GM12878 (cell line): ENCODE measurements at regions not wholly inside any gene's neighbourhood (a gene's known extent, or its start where the extent isn't known, plus 50 kb on each side); places are given as distances from the start of the nearest gene placed in this dataset.

Experiments used
- ATAC-seq: fragments of 200-7000 bp; cut with Tn5 transposase; 3 replicates; pipeline ENCODE4 v1.9.1; 2020; ENCODE audit warnings: mild to moderate bottlenecking, moderate library complexity
- BruUV-seq: library from RNA; stranded (reverse); fragments of 400-500 nt; replicated peaks from 2 replicates; lab custom pipeline; 2021; lab: Mats Ljungman, UMichigan
- CTCF ChIA-PET: fragments of 300-600 bp; sonication (Branson Sonifier 250); formaldehyde crosslinking; extraction: SDS; loops from one replicate; lab custom pipeline; 2021; ENCODE audit warnings: inconsistent platforms; lab: Yijun Ruan, JAX
- POLR2A ChIA-PET: fragments of 350-600 bp; formaldehyde crosslinking; extraction: SDS; loops from one replicate; lab custom pipeline; 2021; ENCODE audit warnings: inconsistent platforms; lab: Charles Lee
- RAD21 ChIA-PET: fragments of 300-600 bp; sonication (Branson Sonifier 250); formaldehyde crosslinking; loops from one replicate; lab custom pipeline; 2023; ENCODE audit warnings: antibody characterized with exemption; ENCODE audit not compliant: unreplicated experiment; lab: Charles Lee
- SMC1A ChIA-PET: fragments of 300-600 bp; sonication (Branson Sonifier 250); formaldehyde crosslinking; loops from one replicate; lab custom pipeline; 2023; ENCODE audit not compliant: unreplicated experiment, uncharacterized antibody; lab: Charles Lee
- DNase-seq: peaks from one replicate; pipeline ENCODE4 v3.0.0-alpha.2; 2011; ENCODE audit warnings: low read depth, low spot score
- FAIRE-seq: peaks from 3 replicates; lab custom pipeline; 2011; peaks lifted over from hg19 to GRCh38; lab: Jason Lieb, UNC
- H2AFZ ChIP-seq: 2 replicates; pipeline ENCODE4 v1.6.0; 2011; ENCODE audit warnings: low read depth, low read length, control low read depth; ENCODE audit not compliant: control insufficient read depth
- H3K27ac ChIP-seq: 2 replicates; pipeline ENCODE4 v1.5.1; 2011; ENCODE audit warnings: control low read depth; ENCODE audit not compliant: control insufficient read depth, insufficient read depth
- H3K27me3 ChIP-seq, 2 experiments: replicated peaks in 1 of 2; 2 replicates each; pipeline versions ENCODE4 v1.6.0 to v1.6.1; 2011; ENCODE audit warnings: low read length in 1 of 2; ENCODE audit not compliant: control insufficient read depth in 2 of 2, insufficient read depth in 2 of 2
- H3K36me3 ChIP-seq, 2 experiments: 2 replicates each; pipeline ENCODE4 v1.5.1; 2011; ENCODE audit warnings: low read length in 1 of 2; ENCODE audit not compliant: control insufficient read depth in 2 of 2, insufficient read depth in 2 of 2
- H3K4me1 ChIP-seq: 2 replicates; pipeline ENCODE4 v1.6.1; 2011; ENCODE audit warnings: mild to moderate bottlenecking, low read length, moderate library complexity, mixed read lengths; ENCODE audit not compliant: control insufficient read depth, insufficient read depth
- H3K4me2 ChIP-seq: 2 replicates; pipeline ENCODE4 v1.6.0; 2011; ENCODE audit warnings: control low read depth; ENCODE audit not compliant: control insufficient read depth, insufficient read depth
- H3K4me3 ChIP-seq: fragments of 200-600 bp; sonication (generic); 2 replicates; pipeline ENCODE4 v1.5.1; 2016
- H3K79me2 ChIP-seq: 2 replicates; pipeline ENCODE4 v1.6.0; 2011; ENCODE audit warnings: low read length; ENCODE audit not compliant: control insufficient read depth, insufficient read depth
- H3K9ac ChIP-seq: 2 replicates; pipeline ENCODE4 v1.8.0; 2011; ENCODE audit warnings: low read length, control low read depth, mixed read lengths; ENCODE audit not compliant: control insufficient read depth, insufficient read depth
- H3K9me3 ChIP-seq: replicated peaks from 3 replicates; pipeline ENCODE4 v1.5.1; 2011; ENCODE audit warnings: mild to moderate bottlenecking, low read length; ENCODE audit not compliant: control insufficient read depth, insufficient read depth
- H4K20me1 ChIP-seq: 2 replicates; pipeline ENCODE4 v1.6.0; 2011; ENCODE audit not compliant: control insufficient read depth, insufficient read depth
- PBX3 ChIP-seq: IDR thresholded peaks from 2 replicates; pipeline ENCODE4 v1.6.1; 2011; ENCODE audit warnings: mild to moderate bottlenecking, low read depth, low read length, moderate library complexity; ENCODE audit not compliant: insufficient replicate concordance
- POU2F2 ChIP-seq: IDR thresholded peaks from 3 replicates; pipeline ENCODE4 v1.6.1; 2011; ENCODE audit warnings: low read depth, mild to moderate bottlenecking, low read length, borderline replicate concordance
- ZBTB4 ChIP-seq: fragments of 450-650 bp; formaldehyde crosslinking; IDR thresholded peaks from 2 replicates; pipeline ENCODE4 v1.4.0; 2022; ENCODE audit warnings: mild to moderate bottlenecking, moderate library complexity
- ZNF687 ChIP-seq: fragments of 450-650 bp; IDR thresholded peaks from 2 replicates; pipeline ENCODE4 v1.6.1; 2017; ENCODE audit warnings: mild to moderate bottlenecking, moderate library complexity
- WGBS: methylation state at CpG from one replicate; pipeline ENCODE4 v1.1.6; 2016; ENCODE audit warnings: low lambda C conversion rate; ENCODE audit not compliant: insufficient replicate concordance, insufficient coverage; ENCODE audit errors: missing lambda C conversion rate; 5-methylcytosine and 5-hydroxymethylcytosine counted together
- in situ Hi-C: fragments of 300-500 bp; cut with MboI; formaldehyde crosslinking; loops from 9 replicates; pipeline ENCODE4 v1.14.3; 2018; ENCODE audit warnings: mixed read lengths
- intact Hi-C: fragments of 100-400 bp; cut with micrococcal nuclease; formaldehyde crosslinking; loops from one replicate; pipeline ENCODE4 v1.14.2; 2022; ENCODE audit not compliant: unreplicated experiment

- Histone ChIP-seq H3K4me3 (no peak overlapping the region), H3K79me2 (no peaks in the 10 kb centered on the region), H3K9me3 (no peaks in the 10 kb centered on the region), H3K36me3 (no peaks in the 10 kb centered on the region), H3K9ac (no peak overlapping the region), H3K4me1 (no peaks in the 10 kb centered on the region), H2AFZ (no peak overlapping the region), H4K20me1 (no peaks in the 10 kb centered on the region), H3K27ac (no peak overlapping the region), H3K27me3 (no peaks in the 10 kb centered on the region), H3K4me2 (no peak overlapping the region)
- ChIA-PET CTCF (no interaction called here), RAD21 (no interaction called here), SMC1A (no interaction called here), POLR2A (no interaction called here)
- DNase-seq = no peak
- intact Hi-C loops = loop anchor here (5.0 kb wide), 4 partner anchors 32 to 1242 kb away; no protein-coding TSS in a partner anchor
- ATAC-seq = no peak
- in situ Hi-C loops = loop anchor here (25.0 kb wide), 1 partner anchor 952 kb away; no protein-coding TSS in a partner anchor
- BruUV-seq = no TSS peak
- FAIRE-seq = no peak
- WGBS = 20% methylated on average over 4 of the region's 4 CpGs
- no peak for TF ChIP-seq POU2F2
- TF ChIP-seq ZNF687 = no peak
- no peak for TF ChIP-seq PBX3
- no peak for TF ChIP-seq ZBTB4 (CRISPR knock-in tag)
Observed at GRCh38 chr5:100434815-100435214, 100.4 kb upstream of the FAM174A start.
